ENCODE measurements at regions not wholly inside any gene's neighbourhood (a gene's known extent, or its start where the extent isn't known, plus 50 kb on each side); places are given as distances from the start of the nearest gene placed in this dataset.
A peak's percentile ranks its signal among the peaks of the same experiment; 100 is the strongest.

DNA sequence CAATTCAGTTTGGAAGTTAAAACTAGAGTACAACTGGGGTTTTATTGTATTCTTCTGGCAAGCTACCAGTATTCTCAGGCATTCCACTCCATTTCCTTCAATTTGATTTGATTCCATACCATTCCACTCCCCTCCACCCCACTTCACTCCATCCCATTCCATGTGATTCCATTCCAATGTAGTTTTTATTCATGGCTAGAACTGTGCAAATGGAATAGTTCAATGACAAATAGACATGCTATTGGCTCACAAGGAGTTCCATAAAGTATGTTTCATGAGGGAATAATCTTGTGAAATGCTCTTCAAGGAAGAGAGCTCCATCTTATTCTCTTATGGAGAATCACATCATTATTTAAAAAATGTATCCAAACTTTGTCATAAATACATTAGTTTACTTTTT is 285.0 kb upstream of the BMP2 start:
- no peak overlapping the region for H3K4me3 ChIP-seq (ENCODE audit: low read depth, low read length)
- no peak for DNase-seq (ENCODE audit: low read depth)
- no peak for TF ChIP-seq POLR2A (IDR thresholded peaks at IDR 0.05; ENCODE audit: extremely low read depth, insufficient read length)
- no peak for TF ChIP-seq MYC (IDR thresholded peaks at IDR 0.05; ENCODE audit: low read depth, low read length)
- TF ChIP-seq MAX (IDR thresholded peaks at IDR 0.05; ENCODE audit: low read depth, low read length), result no peak
- TF ChIP-seq CTCF (IDR thresholded peaks at IDR 0.05; ENCODE audit: low read depth, low read length), result no peak

DNA sequence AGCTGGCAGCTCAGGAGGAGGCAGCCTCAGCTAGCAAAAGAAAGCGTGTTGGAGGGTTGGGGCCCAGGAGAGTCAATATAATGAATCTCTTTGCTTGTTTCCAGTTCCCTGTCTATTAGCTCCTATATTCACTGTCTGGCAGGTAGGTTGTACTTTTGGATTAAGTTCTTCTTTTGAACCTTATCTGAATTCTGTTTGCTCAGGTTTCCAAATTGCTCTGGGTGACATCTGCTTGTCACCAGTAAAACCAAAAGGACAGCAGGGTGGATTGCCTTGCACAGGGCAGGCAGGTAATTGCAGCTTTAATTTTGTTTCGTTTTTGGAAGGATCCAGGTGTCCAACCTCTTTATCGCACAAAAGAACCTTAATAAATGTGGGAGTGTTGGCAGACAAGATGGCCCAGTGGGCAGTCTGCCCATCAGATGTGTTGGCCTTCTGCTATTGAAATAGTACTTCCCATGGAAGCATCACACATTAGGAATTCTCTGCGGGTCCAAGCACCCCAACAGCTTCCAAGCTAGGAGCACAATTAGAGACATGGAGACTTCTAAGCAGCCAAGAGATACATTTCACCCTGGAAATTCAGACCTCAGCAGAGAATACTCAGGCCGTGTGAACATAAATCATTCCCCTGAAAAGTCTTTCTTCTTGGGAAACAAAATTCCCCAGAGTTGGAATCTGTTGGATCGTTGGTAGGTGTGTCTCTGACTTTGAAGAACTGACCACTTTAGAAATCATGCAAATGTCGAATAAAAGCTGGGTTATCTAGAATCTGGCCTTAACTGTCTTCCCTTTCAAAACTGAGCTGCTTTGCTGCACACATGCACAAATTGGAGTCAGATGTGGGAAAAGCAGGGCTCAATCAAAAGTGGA is 286.9 kb upstream of the BMP2 start:
- no peak overlapping the region for H3K4me3 ChIP-seq (ENCODE audit: low read depth, low read length)
- no peak for DNase-seq (ENCODE audit: low read depth)
- TF ChIP-seq MYC (IDR thresholded peaks at IDR 0.05; ENCODE audit: low read depth, low read length) (no peak), CTCF (IDR thresholded peaks at IDR 0.05; ENCODE audit: low read depth, low read length) (no peak), POLR2A (IDR thresholded peaks at IDR 0.05; ENCODE audit: extremely low read depth, insufficient read length) (no peak), MAX (IDR thresholded peaks at IDR 0.05; ENCODE audit: low read depth, low read length) (no peak)

- TF ChIP-seq MYC (IDR thresholded peaks at IDR 0.05; ENCODE audit: low read depth, low read length), result no peak
- TF ChIP-seq MAX (IDR thresholded peaks at IDR 0.05; ENCODE audit: low read depth, low read length), result no peak
- no peak for TF ChIP-seq POLR2A (IDR thresholded peaks at IDR 0.05; ENCODE audit: extremely low read depth, insufficient read length)
- TF ChIP-seq CTCF (IDR thresholded peaks at IDR 0.05; ENCODE audit: low read depth, low read length), result no peak
- DNase-seq (ENCODE audit: low read depth), result peak; percentile 49
- H3K4me3 ChIP-seq (ENCODE audit: low read depth, low read length), result no peak overlapping the region
Measured at GRCh38 chr20:6473197-6473596, 294.3 kb upstream of the BMP2 start.

DNA sequence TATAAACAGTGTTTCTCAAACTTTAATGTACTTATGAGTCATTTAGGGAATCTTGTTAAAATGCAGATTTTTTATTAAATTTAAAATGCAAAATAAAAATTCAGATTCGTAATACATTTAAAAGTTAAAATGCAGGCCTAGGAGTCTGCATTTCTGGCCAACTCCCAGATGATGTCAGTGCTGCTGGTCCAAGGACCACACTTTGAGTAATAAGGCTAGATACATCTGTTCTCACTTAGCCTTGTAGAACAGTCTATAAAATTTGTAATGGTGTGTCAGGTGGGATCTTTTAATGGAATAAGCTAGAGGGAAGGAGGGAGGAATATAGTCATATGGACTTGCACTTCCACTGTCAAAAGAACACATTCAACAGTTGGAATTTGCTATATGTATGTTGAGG is 295.6 kb upstream of the BMP2 start:
- TF ChIP-seq POLR2A (IDR thresholded peaks at IDR 0.05; ENCODE audit: extremely low read depth, insufficient read length) (no peak), CTCF (IDR thresholded peaks at IDR 0.05; ENCODE audit: low read depth, low read length) (no peak), MYC (IDR thresholded peaks at IDR 0.05; ENCODE audit: low read depth, low read length) (no peak), MAX (IDR thresholded peaks at IDR 0.05; ENCODE audit: low read depth, low read length) (no peak)
- DNase-seq (ENCODE audit: low read depth), result no peak
- no peak overlapping the region for H3K4me3 ChIP-seq (ENCODE audit: low read depth, low read length)

- H3K4me3 ChIP-seq (ENCODE audit: low read depth, low read length), result no peak overlapping the region
- no peak for DNase-seq (ENCODE audit: low read depth)
- TF ChIP-seq MAX (IDR thresholded peaks at IDR 0.05; ENCODE audit: low read depth, low read length), result no peak
- TF ChIP-seq POLR2A (IDR thresholded peaks at IDR 0.05; ENCODE audit: extremely low read depth, insufficient read length), result no peak
- no peak for TF ChIP-seq CTCF (IDR thresholded peaks at IDR 0.05; ENCODE audit: low read depth, low read length)
- no peak for TF ChIP-seq MYC (IDR thresholded peaks at IDR 0.05; ENCODE audit: low read depth, low read length)
Measured at GRCh38 chr20:6471110-6471647, 296.3 kb upstream of the BMP2 start.

Measured in NB4 (cell line).